GM21717 (cell line): ENCODE measurements at regions not wholly inside any gene's neighbourhood (a gene's known extent, or its start where the extent isn't known, plus 50 kb on each side); places are given as distances from the start of the nearest gene placed in this dataset.

Experiments
- ATAC-seq: cut with Tn5 transposase; IDR thresholded peaks from one replicate; pipeline ENCODE4 v1.9.1; 2021; ENCODE audit warnings: mild to moderate bottlenecking, moderate library complexity; ENCODE audit not compliant: unreplicated experiment

DNA sequence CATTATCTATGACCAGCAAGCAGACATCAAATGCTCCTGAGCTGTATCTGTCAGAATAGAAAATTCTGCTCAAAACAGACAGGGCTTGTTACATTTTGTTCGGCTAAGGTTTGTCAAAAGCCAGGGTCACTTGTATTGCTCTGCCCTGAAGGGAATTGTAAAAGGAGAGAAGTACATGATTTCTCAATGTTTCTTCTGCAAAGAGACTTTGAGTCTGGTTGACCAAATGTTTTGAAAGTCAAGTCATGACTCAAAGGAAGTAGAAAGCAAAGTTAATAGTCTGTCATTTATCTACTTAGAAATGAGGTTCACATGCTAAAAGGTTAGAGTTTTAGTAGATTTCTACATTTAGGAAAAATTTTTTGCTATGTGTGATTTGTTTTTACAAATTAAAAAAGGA is 1624.1 kb upstream of the ZEB2 start:
- no peak for ATAC-seq

DNA sequence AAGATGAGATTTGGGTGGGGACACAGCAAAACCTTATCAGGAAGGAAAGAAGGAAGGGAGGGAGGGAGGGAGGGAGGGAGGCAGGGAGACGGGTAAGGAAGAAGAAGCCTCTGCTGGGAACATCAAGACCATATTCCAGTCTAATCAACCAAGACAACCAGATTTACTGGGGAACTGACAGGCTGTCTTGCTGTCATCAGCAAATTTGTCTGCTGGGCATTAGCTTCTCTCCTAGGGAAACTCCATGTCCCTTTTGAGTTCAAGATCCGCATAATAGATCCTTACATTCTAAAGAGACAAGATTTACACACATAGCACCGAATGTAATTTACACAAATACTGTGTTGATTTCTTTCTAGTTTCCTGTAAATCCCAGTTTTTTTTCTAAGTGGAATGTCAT is 1618.9 kb upstream of the ZEB2 start:
- ATAC-seq: no peak

DNA sequence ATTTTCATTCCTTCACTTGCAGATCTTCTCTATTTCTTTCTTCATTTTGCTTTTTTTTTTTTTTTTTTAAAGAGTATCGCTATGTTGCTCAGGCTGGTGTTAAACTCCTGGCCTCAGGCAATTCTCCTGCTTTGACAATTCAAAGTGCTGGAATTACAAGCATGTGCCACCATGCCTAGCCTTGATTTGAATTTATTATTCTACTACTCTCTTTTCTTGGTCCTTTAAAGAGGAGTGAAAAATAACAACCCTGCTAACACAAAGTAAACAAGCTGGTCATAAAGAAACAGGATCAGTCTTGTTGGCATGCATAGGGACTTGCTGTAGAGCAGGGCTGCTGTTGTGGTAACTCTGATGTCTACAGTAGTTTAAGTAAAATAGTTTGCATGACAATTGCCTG is 1615.3 kb upstream of the ZEB2 start:
- ATAC-seq: no peak

DNA sequence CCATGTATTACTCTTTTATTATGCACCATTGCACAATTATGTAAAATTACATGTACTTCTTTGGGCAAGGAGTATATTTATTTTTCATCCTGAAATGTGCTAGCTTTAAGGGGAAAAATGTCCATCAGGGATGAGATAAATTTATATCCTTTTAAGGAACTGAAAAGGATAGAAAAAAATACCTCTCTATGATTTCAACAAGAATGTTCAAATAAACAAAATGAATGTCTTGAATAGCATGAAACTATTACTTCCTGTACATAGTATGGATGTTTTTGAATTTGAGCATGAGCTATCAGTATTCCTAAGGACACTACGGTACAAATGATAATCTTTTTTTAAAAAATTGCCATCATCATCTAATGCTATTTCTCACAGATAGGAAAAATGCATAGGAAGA is 1611.9 kb upstream of the ZEB2 start:
- ATAC-seq: no peak

DNA sequence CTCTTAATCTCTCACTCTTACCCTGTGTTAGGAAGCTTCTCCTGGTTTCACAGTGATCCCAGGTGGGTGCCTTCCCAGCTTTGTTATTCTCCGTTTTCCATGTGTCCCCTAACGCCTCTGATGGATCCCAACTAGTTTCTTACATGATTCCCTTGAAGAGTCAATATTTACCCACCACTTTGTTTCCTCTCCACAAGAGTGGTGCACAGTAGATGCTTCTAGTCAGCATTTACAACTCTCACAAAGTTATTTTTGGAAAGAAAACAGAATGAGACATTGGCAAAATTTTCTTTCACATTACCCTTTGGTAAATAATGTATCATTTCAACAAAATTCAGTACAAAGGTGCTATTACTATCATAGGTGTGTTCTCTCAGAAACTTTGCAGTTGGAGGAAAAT is 1611.1 kb upstream of the ZEB2 start:
- ATAC-seq: no peak

DNA sequence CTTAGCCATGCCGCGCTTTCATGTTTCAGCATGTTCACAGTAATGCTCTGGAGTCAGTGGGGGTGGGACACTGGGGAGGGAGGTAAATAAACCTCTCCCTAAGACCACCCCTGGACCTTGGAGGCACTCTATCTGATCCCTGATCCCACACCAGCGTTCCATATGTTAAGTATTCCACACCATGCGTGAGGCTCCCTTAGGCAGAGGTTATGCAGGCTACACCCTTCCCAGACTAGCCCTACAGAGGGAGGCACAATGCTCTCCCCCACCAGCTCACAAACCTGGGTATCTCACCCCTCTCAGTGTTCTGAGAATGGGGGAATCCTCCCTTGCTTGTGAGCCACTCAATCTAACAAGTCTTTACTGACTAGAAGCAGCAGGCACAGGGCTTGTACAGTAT is 1610.4 kb upstream of the ZEB2 start:
- no peak for ATAC-seq

DNA sequence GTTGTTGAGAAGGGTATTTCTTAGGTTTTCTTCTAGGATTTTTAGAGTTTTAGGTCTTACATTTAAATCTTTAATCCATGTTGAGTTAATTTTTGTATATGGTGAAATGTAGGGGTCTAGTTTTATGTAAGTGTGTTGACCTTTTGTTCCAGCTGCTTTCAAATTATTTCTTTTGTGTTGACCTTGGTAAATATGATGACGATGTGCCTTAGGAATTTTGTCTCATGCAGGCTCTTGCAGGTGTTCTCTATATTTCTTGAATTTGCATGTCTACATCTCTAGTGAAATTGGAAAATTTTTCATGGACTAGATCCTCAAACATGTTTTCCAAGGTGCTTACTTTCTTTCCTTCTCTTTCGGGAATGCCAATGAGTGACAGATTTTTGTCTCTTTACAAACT is 1609.3 kb upstream of the ZEB2 start:
- no peak for ATAC-seq

DNA sequence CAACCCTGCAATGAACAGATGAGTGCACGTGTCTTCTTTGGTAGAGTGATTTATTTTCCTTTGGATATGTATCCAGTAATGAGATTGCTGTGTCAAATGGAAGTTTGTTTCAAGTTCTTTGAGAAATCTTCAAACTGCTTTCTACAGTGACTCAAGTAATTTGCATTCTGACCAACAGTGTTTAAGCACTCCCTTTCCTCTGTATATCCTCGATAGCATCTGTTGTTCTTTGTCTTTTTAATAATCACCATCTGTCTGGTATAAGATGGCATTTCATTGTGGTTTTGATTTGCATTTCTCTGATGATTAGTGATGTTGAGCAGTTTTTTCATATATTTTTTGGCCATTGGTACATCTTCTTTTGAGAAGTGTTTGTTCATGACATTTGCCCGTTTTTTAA is 1608.3 kb upstream of the ZEB2 start:
- no peak for ATAC-seq

DNA sequence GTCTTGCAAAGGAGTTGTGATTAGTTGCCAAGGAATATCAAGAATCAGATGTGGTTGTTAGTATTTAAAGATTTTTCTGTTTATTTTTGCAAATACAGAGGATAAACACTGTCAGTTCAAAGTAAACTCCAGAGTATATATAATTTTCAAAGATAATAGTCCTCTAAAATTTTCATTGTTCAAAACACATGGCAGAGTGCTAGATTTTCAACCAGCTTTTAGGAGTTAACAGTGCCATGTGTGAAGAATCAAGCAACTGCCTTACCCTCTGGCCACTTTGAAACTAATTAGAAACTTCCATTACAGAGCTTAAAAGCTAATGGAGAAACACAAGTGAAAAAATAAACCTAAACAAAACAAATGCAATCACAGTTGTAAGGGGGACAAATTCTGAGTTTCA is 1605.6 kb upstream of the ZEB2 start:
- ATAC-seq: no peak

DNA sequence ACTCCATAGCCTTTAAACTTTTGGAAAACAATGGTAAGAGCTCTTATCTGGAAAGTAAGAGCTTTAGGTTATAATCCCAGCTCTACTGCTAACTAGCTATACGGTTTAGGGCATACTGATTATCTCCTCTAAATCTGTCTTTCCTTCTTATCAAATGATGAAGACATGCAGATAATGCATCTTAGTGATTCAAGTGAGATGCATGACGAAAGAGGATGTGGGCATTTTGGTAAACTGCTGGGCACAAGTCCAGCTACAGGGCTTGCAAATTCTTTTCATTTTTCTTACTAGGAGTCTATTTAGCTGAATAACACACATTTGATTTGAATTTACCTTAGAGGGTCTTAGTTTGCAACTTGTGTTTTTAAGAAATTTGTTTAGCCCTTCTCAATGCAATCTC is 1604.8 kb upstream of the ZEB2 start:
- ATAC-seq: no peak

DNA sequence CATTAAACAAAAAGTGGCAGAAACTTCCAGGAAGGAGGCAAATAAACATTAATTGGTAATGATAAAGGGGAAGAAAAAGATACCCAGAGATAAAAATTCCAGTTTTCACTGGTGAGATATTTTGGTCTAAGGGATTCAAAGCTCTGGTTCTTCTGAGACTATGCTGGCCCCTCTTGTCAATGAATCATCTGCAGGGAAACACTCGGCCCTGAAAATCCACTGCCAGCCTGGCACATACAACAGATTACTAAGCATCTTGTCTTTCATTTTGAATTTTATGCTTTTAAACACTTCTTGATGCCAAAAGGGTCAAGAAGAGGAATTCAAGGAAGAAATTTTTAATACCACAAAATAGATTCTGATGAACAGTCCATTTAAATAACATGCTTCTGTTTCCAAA is 1603.8 kb upstream of the ZEB2 start:
- no peak for ATAC-seq

DNA sequence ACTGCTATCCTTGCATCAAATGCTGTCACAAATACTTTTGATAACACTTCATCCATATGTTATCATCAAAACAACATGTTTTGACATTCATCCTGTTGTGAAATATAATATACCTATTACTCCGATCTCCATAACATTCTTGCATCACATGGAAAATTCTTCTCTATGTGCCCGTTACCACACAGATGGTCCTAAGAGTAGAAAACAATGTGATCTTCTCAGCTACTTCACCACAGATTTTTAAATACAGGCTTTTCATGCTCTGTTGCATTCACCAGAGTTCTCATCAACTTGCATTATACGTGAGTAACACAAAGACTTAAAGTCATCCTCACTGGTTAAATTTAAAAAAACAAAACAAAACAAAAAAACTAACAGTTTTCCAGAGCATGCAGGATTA is 1603.3 kb upstream of the ZEB2 start:
- no peak for ATAC-seq

DNA sequence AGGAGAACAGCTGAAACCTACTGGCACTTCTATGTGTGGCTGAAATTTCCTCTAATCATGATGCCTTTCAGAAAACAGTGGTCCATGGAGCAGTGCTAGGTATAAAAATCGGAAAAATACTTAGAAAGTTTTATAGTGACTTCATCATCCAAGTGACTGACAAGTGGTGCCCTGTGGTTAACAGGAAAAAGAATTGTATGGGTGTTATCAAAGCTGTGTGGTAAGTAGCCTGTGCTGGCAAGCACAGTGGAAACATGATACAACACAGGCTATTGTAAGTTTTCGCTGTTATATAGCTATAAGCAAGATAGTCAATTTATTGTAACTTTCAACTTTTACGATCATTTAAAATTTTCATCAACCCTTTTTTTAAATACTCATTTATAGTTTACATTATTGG is 1599.7 kb upstream of the ZEB2 start:
- no peak for ATAC-seq

DNA sequence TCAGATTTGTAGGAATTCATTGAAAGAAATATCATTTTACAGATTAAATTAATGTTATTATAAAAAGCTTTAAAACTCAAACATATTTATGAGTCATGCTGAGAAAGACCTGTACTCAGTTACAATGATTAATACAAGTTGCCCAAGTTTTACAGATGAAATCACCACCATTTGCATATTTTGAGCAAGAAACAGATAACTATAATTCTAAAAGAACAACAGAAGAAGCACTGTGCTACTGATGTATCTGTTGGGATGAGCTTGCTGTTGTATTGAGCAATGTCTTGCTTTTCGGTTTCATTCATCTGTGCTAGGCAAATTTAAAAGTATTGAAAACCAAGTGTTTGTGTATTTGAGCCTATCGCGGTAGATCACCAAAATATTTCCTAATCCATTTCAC is 1589.1 kb upstream of the ZEB2 start:
- ATAC-seq: no peak

DNA sequence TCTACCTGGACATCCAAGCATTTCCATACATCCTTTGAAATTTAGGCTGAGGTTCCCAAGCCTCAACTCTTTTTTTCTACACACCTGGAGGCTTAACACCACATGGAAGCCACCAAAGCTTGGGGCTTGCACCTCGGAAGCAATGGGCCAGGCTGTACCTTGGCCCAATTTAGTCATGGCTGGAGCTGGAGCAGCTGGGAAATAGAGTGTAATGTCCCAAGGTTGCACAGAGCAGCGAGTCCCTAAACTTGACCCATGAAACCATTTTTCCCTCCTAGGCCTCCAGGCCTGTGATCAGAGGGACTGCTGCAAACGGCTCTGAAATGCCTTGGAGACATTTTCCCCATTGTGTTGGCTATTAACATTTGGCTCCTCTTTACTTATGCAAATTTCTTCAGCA is 1574.3 kb upstream of the ZEB2 start:
- no peak for ATAC-seq

DNA sequence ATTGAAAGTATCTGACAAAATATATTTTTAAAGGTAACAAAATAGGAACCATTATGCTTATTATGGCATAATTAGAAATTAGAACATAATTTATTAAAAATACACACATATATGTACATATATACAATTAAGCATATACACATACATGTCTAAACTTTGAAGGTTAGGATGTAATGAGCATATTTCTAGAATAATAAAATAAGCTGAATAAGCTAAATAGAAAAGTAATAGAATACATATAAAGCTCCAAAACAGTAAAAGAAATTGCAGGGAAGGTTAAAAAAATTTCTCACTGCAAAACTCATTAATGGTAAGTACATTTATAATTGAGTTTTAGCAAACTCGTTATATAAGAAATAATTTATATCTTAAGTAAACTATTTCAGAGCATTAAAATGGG is 1561.5 kb upstream of the ZEB2 start:
- ATAC-seq: no peak

DNA sequence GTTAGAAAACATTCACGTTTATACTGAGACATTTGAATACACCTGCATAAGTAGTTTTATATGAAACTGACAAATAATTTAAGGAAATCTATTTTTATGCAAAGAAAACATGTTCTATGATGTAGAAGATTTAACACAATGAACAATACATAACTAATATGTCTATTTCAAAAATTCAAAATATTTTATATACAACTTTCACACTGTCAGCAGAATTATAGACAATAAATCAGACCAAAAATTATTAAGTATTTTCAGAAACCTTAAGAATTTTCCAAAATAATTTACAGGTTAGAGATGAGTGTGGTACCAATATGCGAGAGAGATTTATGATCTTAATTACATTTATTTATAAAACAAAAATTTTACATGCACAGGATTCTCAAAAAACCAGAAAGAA is 1561.0 kb upstream of the ZEB2 start:
- ATAC-seq: no peak

DNA sequence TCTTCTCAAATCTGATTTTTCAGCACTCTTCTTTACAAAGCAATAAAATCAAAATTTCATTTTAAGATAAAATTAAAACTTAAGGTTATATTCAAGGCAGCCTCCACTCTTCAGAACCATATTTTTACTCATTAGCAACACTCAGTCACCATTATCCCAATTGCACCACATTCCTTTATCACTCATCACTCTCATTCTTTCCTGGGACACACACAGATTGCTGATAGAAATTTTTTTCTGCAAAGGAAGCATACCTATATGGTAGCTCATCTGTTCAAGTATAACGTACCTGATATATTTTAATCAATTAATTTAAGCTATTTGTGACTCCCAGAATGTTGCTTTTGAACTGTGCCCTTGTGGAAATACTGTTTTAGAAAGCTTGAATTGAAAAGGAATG is 1559.3 kb upstream of the ZEB2 start:
- ATAC-seq: no peak

DNA sequence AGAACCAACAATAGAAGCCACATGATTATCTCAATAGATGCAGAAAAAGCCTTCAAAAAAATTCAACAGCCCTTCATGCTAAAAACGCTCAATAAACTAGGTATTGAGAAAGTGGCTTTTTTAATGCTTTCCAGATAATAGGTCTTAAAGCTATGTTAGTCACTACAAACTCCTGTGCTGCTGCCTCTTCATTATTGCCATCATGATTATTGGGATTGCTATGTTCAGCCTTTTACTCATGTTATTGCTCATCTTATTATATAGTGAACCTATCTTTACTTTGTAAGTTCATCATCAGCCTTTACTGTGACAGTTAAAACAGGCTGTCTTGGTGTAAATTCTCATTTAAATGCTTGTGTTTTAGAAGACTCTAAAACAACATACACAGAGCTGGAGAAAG is 1557.2 kb upstream of the ZEB2 start:
- no peak for ATAC-seq

DNA sequence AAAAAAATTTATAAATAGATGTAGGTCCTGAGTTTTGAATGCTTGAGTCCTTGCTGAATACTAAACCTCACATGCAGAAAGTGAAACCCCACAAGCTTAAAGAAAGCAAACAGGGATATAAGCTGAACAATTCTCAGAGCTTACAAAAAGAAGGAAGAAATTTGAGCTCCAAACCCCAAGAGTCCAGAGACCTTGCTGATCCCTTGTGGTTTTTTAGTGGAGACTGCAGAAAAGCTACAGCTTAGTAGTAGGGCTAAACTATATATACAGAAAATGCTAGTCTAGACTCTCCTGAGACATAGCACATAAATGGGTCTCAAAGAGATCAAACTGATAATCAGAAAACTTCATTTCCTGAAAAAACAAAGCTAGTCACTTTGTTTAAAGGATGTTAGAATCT is 1548.1 kb upstream of the ZEB2 start:
- no peak for ATAC-seq

DNA sequence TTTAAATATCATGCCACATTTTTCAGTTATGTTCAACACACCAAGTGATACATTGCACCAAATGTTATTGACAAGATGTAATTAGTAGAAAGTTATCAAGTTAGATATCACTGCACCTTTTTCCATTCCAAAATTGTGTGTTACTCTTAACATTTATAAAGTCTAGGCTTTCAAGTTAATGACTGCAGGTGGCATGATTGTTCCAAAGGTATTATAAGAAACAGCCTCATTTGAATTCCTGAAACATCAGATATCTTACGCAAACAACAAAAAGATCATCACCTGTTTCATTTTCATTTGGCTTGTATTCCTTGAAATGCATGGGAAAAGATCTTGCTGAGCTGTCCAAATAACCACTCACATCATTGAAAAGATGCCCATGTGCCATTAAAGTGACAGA is 1528.2 kb upstream of the ZEB2 start:
- ATAC-seq: no peak

DNA sequence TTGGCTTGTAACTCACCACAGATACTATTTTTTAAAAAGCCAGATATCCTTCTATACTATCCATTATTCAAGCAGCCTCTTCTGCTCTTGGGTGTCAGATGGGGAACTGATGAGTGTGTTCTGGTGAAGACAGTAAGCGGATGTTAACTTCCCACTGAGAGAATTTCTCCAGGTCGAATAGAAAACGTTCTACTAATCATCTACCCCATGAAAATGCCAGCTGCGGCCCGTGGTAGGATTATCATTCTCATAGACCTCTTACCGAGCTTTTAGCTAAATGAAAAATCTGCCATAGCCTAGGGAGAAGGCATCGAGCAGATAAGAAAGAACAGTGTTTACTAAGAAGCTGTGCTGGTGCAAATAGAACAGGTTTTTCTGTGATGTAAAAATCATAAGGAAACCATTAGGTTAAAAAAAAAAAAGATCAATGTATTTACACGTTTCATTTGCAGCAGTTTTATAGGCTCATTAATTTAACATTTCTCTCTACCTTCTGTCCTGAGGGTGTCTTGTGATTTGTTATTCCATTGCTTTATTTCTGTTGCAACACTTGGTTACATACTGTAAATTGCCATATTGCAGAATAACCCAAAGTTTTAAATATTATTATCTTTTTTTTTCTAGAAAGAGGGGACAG is 1521.5 kb upstream of the ZEB2 start:
- no peak for ATAC-seq

DNA sequence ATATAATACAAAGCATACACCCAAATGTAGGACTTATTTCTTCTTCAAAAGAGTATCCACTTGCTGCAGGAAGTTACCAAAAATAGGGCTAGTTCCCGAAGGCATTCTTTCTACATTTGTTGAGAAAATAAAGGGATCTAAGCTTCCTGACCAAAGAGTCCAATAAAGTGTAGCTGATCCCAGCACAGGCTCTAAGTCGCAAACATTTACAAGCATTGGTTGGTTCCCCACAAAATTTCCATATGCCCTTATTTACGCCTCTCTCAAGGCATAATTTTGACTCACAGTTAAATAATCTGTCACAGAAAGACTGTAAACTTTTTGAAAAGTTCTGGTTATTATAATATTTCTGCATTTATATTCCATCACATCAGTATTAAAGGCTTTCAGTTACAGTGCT is 1520.1 kb upstream of the ZEB2 start:
- no peak for ATAC-seq

DNA sequence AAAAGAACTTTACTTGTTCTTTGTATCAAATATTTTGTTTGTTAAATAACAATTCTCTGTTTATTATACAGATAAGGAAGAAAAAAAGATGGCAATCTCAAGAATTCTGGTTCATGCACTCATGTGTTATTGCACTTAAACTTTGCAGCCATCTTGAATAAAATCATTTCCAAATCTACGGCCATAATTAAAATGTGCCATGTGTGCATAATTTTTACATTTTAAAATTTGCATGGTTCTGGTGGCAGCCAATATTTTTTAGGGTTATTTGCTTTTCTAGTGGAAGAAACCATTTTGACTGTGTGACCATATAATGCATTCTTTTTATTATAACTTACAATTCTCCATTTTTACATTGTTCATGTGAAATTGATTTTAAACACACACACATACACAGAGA is 1518.1 kb upstream of the ZEB2 start:
- no peak for ATAC-seq
